DND-41 (cell line): ENCODE measurements at regions not wholly inside any gene's neighbourhood (a gene's known extent, or its start where the extent isn't known, plus 50 kb on each side); places are given as distances from the start of the nearest gene placed in this dataset.

Experiments used
- CTCF ChIP-seq: IDR thresholded peaks from 2 replicates; pipeline ENCODE4 v1.5.1; 2012; ENCODE audit warnings: borderline replicate concordance, low read length, moderate library complexity, mild to moderate bottlenecking; ENCODE audit not compliant: poor library complexity, severe bottlenecking; ENCODE audit errors: extremely low read depth
- EZH2 ChIP-seq: IDR thresholded peaks from 3 replicates; pipeline ENCODE4 v1.6.1; 2012; ENCODE audit warnings: borderline replicate concordance, low read depth, mild to moderate bottlenecking, moderate library complexity, low read length, inconsistent platforms; ENCODE audit not compliant: severe bottlenecking

- no peak for TF ChIP-seq CTCF
- no peak for TF ChIP-seq EZH2
Measured at GRCh38 chr20:5410470-5410869, 93.7 kb upstream of the PROKR2 start.
